AG09319 (cell line): ENCODE measurements at regions not wholly inside any gene's neighbourhood (a gene's known extent, or its start where the extent isn't known, plus 50 kb on each side); places are given as distances from the start of the nearest gene placed in this dataset.

Experiments
- DNase-seq: peaks from one replicate; pipeline ENCODE4 v3.0.0-alpha.2; 2010; ENCODE audit warnings: low read depth; ENCODE audit errors: extremely low read depth
- CTCF ChIP-seq: IDR thresholded peaks from 2 replicates; pipeline ENCODE4 v1.5.1; 2011; ENCODE audit warnings: low read depth, mild to moderate bottlenecking, inconsistent platforms, low read length, moderate library complexity

- DNase-seq, result no peak
- TF ChIP-seq CTCF, result no peak
These were observed 537.6 kb downstream of the ANXA1 start for GRCh38 chr9:73689051-73689870.

GRCh38 chr9:73701415-73702057 is 549.9 kb downstream of the ANXA1 start:
- TF ChIP-seq CTCF, result no peak
- no peak for DNase-seq

GRCh38 chr9:73714294-73714693 is 562.6 kb downstream of the ANXA1 start:
- DNase-seq, result no peak
- no peak for TF ChIP-seq CTCF

- TF ChIP-seq CTCF, result no peak
- no peak for DNase-seq
These were observed 563.9 kb downstream of the ANXA1 start for GRCh38 chr9:73715591-73715990.

GRCh38 chr9:73719660-73720059 is 568.0 kb downstream of the ANXA1 start:
- DNase-seq, result no peak
- no peak for TF ChIP-seq CTCF

- TF ChIP-seq CTCF, result no peak
- DNase-seq, result no peak
These were observed 568.9 kb downstream of the ANXA1 start for GRCh38 chr9:73720601-73721000.

- TF ChIP-seq CTCF, result no peak
- no peak for DNase-seq
These were observed 584.6 kb downstream of the ANXA1 start for GRCh38 chr9:73736270-73736669.
